ENCODE measurements at regions not wholly inside any gene's neighbourhood (a gene's known extent, or its start where the extent isn't known, plus 50 kb on each side); places are given as distances from the start of the nearest gene placed in this dataset.

- DNase-seq (ENCODE audit: low read depth in 2 of 2) = no peak
- no peak overlapping the region for H3K4me3 ChIP-seq (replicated peaks in 1 of 2; ENCODE audit: low read depth in 2 of 2, low read length in 2 of 2)
- TF ChIP-seq CTCF (IDR thresholded peaks at IDR 0.05; ENCODE audit: low read depth, low read length) = no peak
Observed at GRCh38 chr18:75635096-75635495, 207.6 kb upstream of the SMIM21 start.

DNA sequence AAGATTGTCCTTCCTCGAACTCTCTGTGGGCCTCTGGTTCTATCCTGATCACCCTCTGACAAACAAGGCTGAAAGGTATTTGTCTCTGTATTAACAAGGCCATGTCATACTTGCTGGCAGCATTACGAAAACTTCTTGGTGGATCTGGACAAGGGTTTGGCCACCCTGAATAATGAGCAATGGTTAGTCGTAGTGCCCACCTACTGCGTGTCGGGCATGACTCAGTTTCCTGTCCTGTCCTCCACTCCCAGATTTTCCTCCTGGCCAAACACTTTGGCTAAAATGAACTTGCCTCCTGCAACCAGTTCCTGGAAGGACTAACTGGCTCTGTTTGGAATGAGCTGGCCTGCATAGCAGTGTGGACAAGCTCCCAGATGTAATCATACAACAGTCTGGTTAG, 198.5 kb upstream of the SMIM21 start:
- peak; percentile 3 to 6 for DNase-seq (ENCODE audit: low read depth in 2 of 2)
- no peak for TF ChIP-seq CTCF (IDR thresholded peaks at IDR 0.05; ENCODE audit: low read depth, low read length)
- H3K4me3 ChIP-seq (replicated peaks in 1 of 2; ENCODE audit: low read depth in 2 of 2, low read length in 2 of 2) = no peak overlapping the region

- no peak overlapping the region for H3K4me3 ChIP-seq (replicated peaks in 1 of 2; ENCODE audit: low read depth in 2 of 2, low read length in 2 of 2)
- TF ChIP-seq CTCF (IDR thresholded peaks at IDR 0.05; ENCODE audit: low read depth, low read length) = no peak
- peak in 1 of 2 donors; percentile 5 for DNase-seq (ENCODE audit: low read depth in 2 of 2)
Observed at GRCh38 chr18:75624869-75625268, 197.4 kb upstream of the SMIM21 start.

GRCh38 chr18:75621818-75622217, 194.3 kb upstream of the SMIM21 start:
- no peak for DNase-seq (ENCODE audit: low read depth in 2 of 2)
- no peak overlapping the region for H3K4me3 ChIP-seq (replicated peaks in 1 of 2; ENCODE audit: low read depth in 2 of 2, low read length in 2 of 2)
- TF ChIP-seq CTCF (IDR thresholded peaks at IDR 0.05; ENCODE audit: low read depth, low read length) = no peak

DNA sequence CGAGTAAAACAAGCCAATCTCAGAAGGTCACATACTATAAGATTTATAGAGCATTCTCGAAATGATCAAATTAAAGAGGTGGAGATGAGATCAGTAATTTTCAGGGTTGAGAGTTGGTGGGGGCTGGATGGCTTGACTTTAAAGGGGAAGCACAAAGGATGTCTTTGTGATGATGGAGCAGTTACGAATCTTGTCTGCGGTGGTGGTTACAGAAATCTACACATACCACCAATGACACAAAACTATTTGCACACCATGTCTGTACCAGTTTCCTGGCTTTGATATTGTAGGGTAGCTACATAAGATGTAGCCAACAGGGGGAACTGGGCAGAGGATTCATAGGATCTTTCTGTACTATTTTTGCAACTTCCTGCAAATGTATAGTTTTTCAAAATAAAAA, 190.6 kb upstream of the SMIM21 start:
- no peak for TF ChIP-seq CTCF (IDR thresholded peaks at IDR 0.05; ENCODE audit: low read depth, low read length)
- H3K4me3 ChIP-seq (replicated peaks in 1 of 2; ENCODE audit: low read depth in 2 of 2, low read length in 2 of 2) = no peak overlapping the region
- DNase-seq (ENCODE audit: low read depth in 2 of 2) = no peak

- TF ChIP-seq CTCF (IDR thresholded peaks at IDR 0.05; ENCODE audit: low read depth, low read length) = no peak
- DNase-seq (ENCODE audit: low read depth in 2 of 2) = no peak
- no peak overlapping the region for H3K4me3 ChIP-seq (replicated peaks in 1 of 2; ENCODE audit: low read depth in 2 of 2, low read length in 2 of 2)
Observed at GRCh38 chr18:75612456-75612855, 185.0 kb upstream of the SMIM21 start.

DNA sequence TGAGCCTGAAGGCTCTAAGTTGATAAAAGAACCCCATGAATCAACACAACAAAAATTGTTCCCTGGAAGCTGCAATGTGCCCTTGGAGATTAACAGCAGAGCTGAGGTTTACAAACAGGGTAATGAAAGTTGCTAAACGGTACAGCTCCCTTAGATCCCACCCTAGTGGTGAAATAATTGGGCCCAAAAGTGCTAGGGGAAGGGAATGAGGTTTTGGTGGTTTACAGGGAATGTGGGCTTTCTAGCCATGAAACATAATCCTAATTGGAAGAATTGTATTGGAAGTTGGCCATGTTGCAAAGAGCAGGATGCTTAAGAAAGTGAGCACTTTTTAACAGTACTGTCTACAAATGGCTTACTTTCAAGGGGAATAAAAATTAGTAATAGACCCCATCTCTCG, 180.2 kb upstream of the SMIM21 start:
- H3K4me3 ChIP-seq (replicated peaks in 1 of 2; ENCODE audit: low read depth in 2 of 2, low read length in 2 of 2) = no peak overlapping the region
- peak in 1 of 2 donors; percentile 11 for DNase-seq (ENCODE audit: low read depth in 2 of 2)
- TF ChIP-seq CTCF (IDR thresholded peaks at IDR 0.05; ENCODE audit: low read depth, low read length) = no peak
